ENCODE measurements at regions not wholly inside any gene's neighbourhood (a gene's known extent, or its start where the extent isn't known, plus 50 kb on each side); places are given as distances from the start of the nearest gene placed in this dataset.
"Not testable (repeated sequence)": the region's sequence is repeated elsewhere in the genome, so short reads cannot be mapped to it uniquely, and the experiment has no call there.

GRCh38 chr15:22291054-22291453 is 167.6 kb upstream of the GOLGA6L22 start:
- ATAC-seq (replicated peaks in 1 of 4); H3K36me3 ChIP-seq (ENCODE audit: control insufficient read depth in 2 of 2, extremely low read depth in 1 of 2, insufficient read depth in 1 of 2, low read length in 1 of 2); H3K27me3 ChIP-seq (replicated peaks in 1 of 2; ENCODE audit: control insufficient read depth in 2 of 2, extremely low read depth in 1 of 2, insufficient read depth in 2 of 2, low read length in 1 of 2); H3K4me1 Mint-ChIP-seq; POLR2A ChIA-PET; H3K4me3 ChIP-seq (ENCODE audit: control insufficient read depth in 1 of 2, extremely low read depth in 1 of 2, low read length in 1 of 2); H3K27me3 Mint-ChIP-seq; H3K4me3 Mint-ChIP-seq; H3K4me1 ChIP-seq (ENCODE audit: control insufficient read depth in 1 of 2, extremely low read depth in 1 of 2, insufficient read depth in 2 of 2, low read length in 2 of 2); H3K27ac ChIP-seq (ENCODE audit: low read length); DNase-seq; H3K9me3 Mint-ChIP-seq; H3K9me3 ChIP-seq; H3K27ac Mint-ChIP-seq; CTCF ChIA-PET; H3K36me3 Mint-ChIP-seq: not testable (repeated sequence)
- no CpG with 5 or more reads among the region's 4 CpGs for WGBS (ENCODE audit: insufficient coverage)

GRCh38 chr15:22303112-22303511 is 155.6 kb upstream of the GOLGA6L22 start:
- ATAC-seq (replicated peaks in 1 of 4); H3K4me3 Mint-ChIP-seq; H3K4me1 ChIP-seq (ENCODE audit: control insufficient read depth in 1 of 2, extremely low read depth in 1 of 2, insufficient read depth in 2 of 2, low read length in 2 of 2); H3K36me3 Mint-ChIP-seq; H3K27me3 ChIP-seq (replicated peaks in 1 of 2; ENCODE audit: control insufficient read depth in 2 of 2, extremely low read depth in 1 of 2, insufficient read depth in 2 of 2, low read length in 1 of 2); H3K4me3 ChIP-seq (ENCODE audit: control insufficient read depth in 1 of 2, extremely low read depth in 1 of 2, low read length in 1 of 2); H3K9me3 Mint-ChIP-seq; H3K36me3 ChIP-seq (ENCODE audit: control insufficient read depth in 2 of 2, extremely low read depth in 1 of 2, insufficient read depth in 1 of 2, low read length in 1 of 2); H3K27ac ChIP-seq (ENCODE audit: low read length); CTCF ChIA-PET; H3K4me1 Mint-ChIP-seq; H3K9me3 ChIP-seq; DNase-seq; POLR2A ChIA-PET; H3K27ac Mint-ChIP-seq: not testable (repeated sequence)
- no CpG with 5 or more reads among the region's 1 CpG for WGBS (ENCODE audit: insufficient coverage)
- H3K27me3 Mint-ChIP-seq: peaks cover 7 to 14% of the 10 kb centered on the region in 2 donors
